GM12801 (cell line): ENCODE measurements at regions not wholly inside any gene's neighbourhood (a gene's known extent, or its start where the extent isn't known, plus 50 kb on each side); places are given as distances from the start of the nearest gene placed in this dataset.

Experiments used
- TF ChIP-seq, protein P1 (sequence below): IDR thresholded peaks from one replicate; pipeline ENCODE4 v1.5.1; 2011; ENCODE audit warnings: control low read depth; ENCODE audit not compliant: insufficient read length; ENCODE audit errors: extremely low read depth

DNA sequence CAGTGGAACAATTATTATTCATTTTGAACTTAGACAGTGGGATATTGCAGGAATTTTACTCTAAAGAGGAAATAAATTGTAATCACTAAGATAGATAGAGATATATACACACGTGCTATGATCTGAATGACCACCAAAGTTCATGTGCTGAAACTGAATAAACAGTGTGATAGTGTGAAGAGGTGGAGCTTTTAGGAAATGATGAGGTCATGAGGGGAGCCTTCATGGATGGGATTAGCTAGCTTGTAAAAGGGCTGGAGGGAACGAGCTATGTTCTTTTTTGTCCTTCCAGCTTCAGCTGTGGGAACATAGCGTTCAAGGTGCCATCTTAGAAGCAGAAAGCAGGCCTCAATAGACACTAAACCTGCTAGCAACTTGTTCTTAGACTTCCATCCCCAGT is 191.5 kb upstream of the LRIG3 start:
- TF ChIP-seq, protein P1, sequence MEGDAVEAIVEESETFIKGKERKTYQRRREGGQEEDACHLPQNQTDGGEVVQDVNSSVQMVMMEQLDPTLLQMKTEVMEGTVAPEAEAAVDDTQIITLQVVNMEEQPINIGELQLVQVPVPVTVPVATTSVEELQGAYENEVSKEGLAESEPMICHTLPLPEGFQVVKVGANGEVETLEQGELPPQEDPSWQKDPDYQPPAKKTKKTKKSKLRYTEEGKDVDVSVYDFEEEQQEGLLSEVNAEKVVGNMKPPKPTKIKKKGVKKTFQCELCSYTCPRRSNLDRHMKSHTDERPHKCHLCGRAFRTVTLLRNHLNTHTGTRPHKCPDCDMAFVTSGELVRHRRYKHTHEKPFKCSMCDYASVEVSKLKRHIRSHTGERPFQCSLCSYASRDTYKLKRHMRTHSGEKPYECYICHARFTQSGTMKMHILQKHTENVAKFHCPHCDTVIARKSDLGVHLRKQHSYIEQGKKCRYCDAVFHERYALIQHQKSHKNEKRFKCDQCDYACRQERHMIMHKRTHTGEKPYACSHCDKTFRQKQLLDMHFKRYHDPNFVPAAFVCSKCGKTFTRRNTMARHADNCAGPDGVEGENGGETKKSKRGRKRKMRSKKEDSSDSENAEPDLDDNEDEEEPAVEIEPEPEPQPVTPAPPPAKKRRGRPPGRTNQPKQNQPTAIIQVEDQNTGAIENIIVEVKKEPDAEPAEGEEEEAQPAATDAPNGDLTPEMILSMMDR: no peak

DNA sequence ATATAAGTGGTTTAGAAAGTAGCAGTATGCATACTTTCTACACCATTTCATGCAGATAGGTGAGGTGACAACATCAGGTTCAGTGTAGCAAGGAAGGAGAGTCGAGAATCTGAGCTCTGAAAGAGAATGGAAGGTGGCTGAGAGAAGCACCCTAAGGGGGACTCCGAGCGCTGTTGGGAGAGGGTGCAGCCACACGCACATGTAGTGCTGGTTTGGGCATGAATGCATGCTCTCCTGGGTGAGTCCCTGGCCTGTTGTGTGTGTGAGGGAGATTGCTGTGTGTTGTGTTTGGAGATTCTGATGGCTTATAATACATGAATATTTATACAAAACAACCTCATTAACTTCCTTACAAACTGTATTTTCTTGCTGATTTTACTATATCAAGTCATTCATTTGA is 180.3 kb upstream of the LRIG3 start:
- TF ChIP-seq, protein P1: no peak

DNA sequence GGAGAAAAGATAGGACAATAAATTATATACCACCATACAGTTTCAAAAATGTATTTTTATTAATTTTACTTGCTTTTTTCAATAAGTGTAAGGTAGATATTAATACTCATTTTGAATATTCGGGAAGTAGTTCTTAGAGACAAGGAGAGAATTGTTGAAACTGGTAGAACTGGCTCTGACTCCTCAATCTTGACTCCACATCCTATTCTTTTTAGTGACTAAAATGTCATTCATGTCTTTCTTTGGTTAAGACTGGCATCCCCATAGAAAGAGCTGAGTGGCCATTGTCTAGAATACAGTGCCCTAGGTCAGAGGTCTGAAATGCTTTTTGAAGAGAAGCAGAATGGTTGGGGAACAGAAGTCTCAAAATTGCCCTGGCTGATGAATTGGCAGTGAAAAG is 177.6 kb upstream of the LRIG3 start:
- TF ChIP-seq, protein P1: no peak

GRCh38 chr12:59096246-59096645 is 175.9 kb upstream of the LRIG3 start:
- TF ChIP-seq, protein P1: no peak

GRCh38 chr12:59093073-59093772 is 172.9 kb upstream of the LRIG3 start:
- TF ChIP-seq, protein P1: no peak

GRCh38 chr12:59088673-59089072 is 168.4 kb upstream of the LRIG3 start:
- TF ChIP-seq, protein P1: no peak

GRCh38 chr12:59087691-59088090 is 167.4 kb upstream of the LRIG3 start:
- TF ChIP-seq, protein P1: no peak
